ENCODE measurements at regions not wholly inside any gene's neighbourhood (a gene's known extent, or its start where the extent isn't known, plus 50 kb on each side); places are given as distances from the start of the nearest gene placed in this dataset.

GRCh38 chr17:6177941-6178694, 107.9 kb downstream of the WSCD1 start:
- TF ChIP-seq CTCF (conservative IDR thresholded peaks at IDR 0.05) (no peak), ZFX (IDR thresholded peaks at IDR 0.05) (no peak)

Data from C4-2B (cell line).